ENCODE measurements at regions not wholly inside any gene's neighbourhood (a gene's known extent, or its start where the extent isn't known, plus 50 kb on each side); places are given as distances from the start of the nearest gene placed in this dataset.

DNA sequence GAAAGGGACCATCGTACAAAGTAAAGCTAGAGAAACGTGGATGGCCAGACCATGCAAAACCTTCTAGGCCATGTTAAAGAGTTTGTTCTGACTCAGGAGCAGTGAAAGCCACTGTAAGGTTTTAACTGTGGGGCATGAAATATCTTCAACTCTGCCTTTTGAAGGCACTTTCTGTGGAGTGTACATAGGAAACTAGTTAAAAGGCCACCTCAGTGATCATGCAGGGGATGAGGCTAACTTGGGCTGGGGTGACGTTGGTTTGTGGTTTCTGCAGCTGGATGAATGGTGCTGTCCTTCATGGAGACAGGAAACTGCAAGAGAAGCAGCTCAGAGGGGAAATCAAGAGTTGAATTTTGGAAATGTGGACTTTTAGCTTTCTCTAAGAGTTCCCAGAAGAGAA is 190.7 kb downstream of the CDCA7 start:
- Histone ChIP-seq H3K4me3 (ENCODE audit: low read length in 2 of 2) (no peak overlapping the region), H3K27ac (ENCODE audit: low read length) (no peak overlapping the region), H3K36me3 (ENCODE audit: control insufficient read depth in 2 of 2, insufficient read depth in 2 of 2, low read length in 2 of 2) (no peaks in the 10 kb centered on the region), H3K9me3 (ENCODE audit: control insufficient read depth in 2 of 2, low read length in 2 of 2) (no peaks in the 10 kb centered on the region), H3K9ac (ENCODE audit: low read length in 2 of 2) (no peak overlapping the region), H3K4me1 (ENCODE audit: control insufficient read depth, insufficient read depth, low read length) (no peaks in the 10 kb centered on the region), H3K27me3 (ENCODE audit: control insufficient read depth in 1 of 2, insufficient read depth in 2 of 2, low read length in 2 of 2) (no peaks in the 10 kb centered on the region)

DNA sequence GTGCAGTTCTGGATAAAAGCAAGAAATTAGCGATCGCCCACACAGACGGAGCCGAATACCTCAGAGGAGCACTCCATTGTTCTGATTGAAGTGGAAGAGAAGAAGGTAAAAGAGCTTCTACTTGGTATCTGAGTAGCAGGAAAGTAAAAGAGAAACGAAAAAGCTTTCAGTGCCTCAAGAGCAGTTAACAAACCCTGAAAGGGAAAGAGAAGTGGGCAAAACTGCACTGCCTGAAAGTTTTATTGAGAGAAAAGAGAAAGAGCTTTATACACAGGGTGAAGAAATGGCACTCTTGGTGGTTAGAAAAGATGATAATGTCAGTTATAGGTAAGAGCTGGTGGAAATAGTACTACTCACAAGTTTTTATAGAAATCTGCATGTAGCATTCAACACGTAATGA is 192.8 kb downstream of the CDCA7 start:
- Histone ChIP-seq H3K27me3 (ENCODE audit: control insufficient read depth in 1 of 2, insufficient read depth in 2 of 2, low read length in 2 of 2) (no peaks in the 10 kb centered on the region), H3K9me3 (ENCODE audit: control insufficient read depth in 2 of 2, low read length in 2 of 2) (no peaks in the 10 kb centered on the region), H3K4me3 (ENCODE audit: low read length in 2 of 2) (no peak overlapping the region), H3K27ac (ENCODE audit: low read length) (no peak overlapping the region), H3K9ac (ENCODE audit: low read length in 2 of 2) (no peak overlapping the region), H3K4me1 (ENCODE audit: control insufficient read depth, insufficient read depth, low read length) (no peaks in the 10 kb centered on the region), H3K36me3 (ENCODE audit: control insufficient read depth in 2 of 2, insufficient read depth in 2 of 2, low read length in 2 of 2) (no peaks in the 10 kb centered on the region)

DNA sequence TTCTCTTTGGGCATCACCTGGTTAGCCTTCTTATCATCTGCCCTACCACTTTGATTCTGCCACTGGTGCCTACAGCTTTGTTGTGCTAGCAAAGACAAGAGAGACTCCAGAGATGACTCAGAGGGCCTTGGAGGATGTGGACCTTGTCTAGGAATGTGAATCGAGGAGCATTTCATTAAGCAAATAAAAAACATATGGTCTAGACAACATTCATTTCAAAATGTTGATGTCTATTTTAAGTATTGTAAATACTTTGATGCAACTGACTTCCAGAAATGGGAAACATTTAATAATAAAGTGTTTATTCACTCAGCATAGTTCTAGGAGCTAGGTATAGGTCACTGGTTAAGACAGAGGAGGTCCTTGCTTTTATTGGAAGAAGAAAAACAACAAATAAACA is 195.5 kb downstream of the CDCA7 start:
- no peak overlapping the region for H3K4me3 ChIP-seq (ENCODE audit: low read length in 2 of 2)
- H3K9me3 ChIP-seq (ENCODE audit: control insufficient read depth in 2 of 2, low read length in 2 of 2), result no peaks in the 10 kb centered on the region
- peaks cover 0 to 2% of the 10 kb centered on the region in 2 donors for H3K27me3 ChIP-seq (ENCODE audit: control insufficient read depth in 1 of 2, insufficient read depth in 2 of 2, low read length in 2 of 2)
- H3K4me1 ChIP-seq (ENCODE audit: control insufficient read depth, insufficient read depth, low read length), result no peaks in the 10 kb centered on the region
- no peak overlapping the region for H3K27ac ChIP-seq (ENCODE audit: low read length)
- no peak overlapping the region for H3K9ac ChIP-seq (ENCODE audit: low read length in 2 of 2)
- no peaks in the 10 kb centered on the region for H3K36me3 ChIP-seq (ENCODE audit: control insufficient read depth in 2 of 2, insufficient read depth in 2 of 2, low read length in 2 of 2)

DNA sequence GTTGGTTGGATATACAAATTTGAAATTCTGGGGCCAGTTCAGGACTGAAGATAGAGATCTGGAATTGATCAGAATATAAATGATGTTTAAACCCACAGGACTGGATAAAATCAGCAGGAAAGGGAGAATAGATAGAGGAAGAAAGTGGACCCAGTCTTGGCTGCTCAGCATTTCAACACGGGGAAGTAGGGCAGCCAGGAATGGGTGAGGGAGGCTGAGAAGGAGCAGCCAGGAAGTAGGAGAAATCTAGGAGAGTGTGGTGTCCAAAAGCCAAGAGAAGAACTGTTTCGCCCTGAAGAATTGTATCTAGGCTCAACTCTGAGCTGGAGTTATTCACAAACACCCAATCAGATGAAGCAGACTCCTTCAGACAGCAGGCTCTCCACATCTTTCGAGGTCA is 197.9 kb downstream of the CDCA7 start:
- H3K4me3 ChIP-seq (ENCODE audit: low read length in 2 of 2), result no peak overlapping the region
- H3K9ac ChIP-seq (ENCODE audit: low read length in 2 of 2), result no peak overlapping the region
- H3K36me3 ChIP-seq (ENCODE audit: control insufficient read depth in 2 of 2, insufficient read depth in 2 of 2, low read length in 2 of 2), result no peaks in the 10 kb centered on the region
- H3K27me3 ChIP-seq (ENCODE audit: control insufficient read depth in 1 of 2, insufficient read depth in 2 of 2, low read length in 2 of 2), result peaks cover 2 to 6% of the 10 kb centered on the region in 2 donors
- H3K4me1 ChIP-seq (ENCODE audit: control insufficient read depth, insufficient read depth, low read length), result no peaks in the 10 kb centered on the region
- H3K9me3 ChIP-seq (ENCODE audit: control insufficient read depth in 2 of 2, low read length in 2 of 2), result no peaks in the 10 kb centered on the region
- H3K27ac ChIP-seq (ENCODE audit: low read length), result no peak overlapping the region

DNA sequence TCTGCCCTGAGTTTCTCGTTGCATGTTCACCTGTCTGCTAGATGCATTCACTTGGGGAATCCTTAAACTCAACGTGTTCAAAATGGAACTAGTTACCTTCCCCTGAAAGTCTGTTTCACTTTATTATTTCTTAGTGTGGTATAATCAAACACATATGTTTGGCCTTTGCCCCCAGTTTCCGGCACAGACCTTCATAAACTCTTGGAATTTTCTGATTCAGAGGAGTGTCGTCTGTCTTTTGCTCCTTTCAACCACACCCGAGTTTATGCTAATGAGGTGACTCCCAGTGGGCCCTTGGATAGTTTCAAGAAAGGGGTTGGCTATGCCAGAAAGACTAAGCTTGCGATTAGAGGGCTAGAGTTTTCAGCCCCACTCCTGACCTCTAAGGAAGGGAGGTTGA is 198.9 kb downstream of the CDCA7 start:
- Histone ChIP-seq H3K4me3 (ENCODE audit: low read length in 2 of 2) (no peak overlapping the region), H3K27me3 (ENCODE audit: control insufficient read depth in 1 of 2, insufficient read depth in 2 of 2, low read length in 2 of 2) (peaks cover 3 to 7% of the 10 kb centered on the region in 2 donors), H3K9ac (ENCODE audit: low read length in 2 of 2) (no peak overlapping the region), H3K27ac (ENCODE audit: low read length) (no peak overlapping the region), H3K36me3 (ENCODE audit: control insufficient read depth in 2 of 2, insufficient read depth in 2 of 2, low read length in 2 of 2) (no peaks in the 10 kb centered on the region), H3K9me3 (ENCODE audit: control insufficient read depth in 2 of 2, low read length in 2 of 2) (no peaks in the 10 kb centered on the region), H3K4me1 (ENCODE audit: control insufficient read depth, insufficient read depth, low read length) (no peaks in the 10 kb centered on the region)

DNA sequence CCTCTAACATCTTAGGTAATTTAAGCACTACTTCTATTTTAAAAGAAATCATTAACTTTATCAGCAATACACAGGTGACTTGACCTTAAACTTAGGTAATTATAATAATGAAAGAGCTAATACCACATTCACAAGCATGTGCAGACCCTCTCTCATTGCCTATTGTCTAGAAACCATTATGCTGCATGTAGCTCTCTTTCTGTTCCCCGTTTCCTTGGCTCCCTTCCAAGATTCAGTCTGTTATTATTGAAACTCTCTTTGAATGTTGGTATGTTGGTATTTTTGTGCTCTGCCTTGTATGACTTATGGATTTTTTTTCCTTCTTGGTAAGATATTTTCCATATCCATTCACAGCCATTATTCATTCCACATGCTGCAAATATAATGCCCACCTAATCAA is 201.2 kb downstream of the CDCA7 start:
- H3K36me3 ChIP-seq (ENCODE audit: control insufficient read depth in 2 of 2, insufficient read depth in 2 of 2, low read length in 2 of 2), result no peaks in the 10 kb centered on the region
- H3K4me1 ChIP-seq (ENCODE audit: control insufficient read depth, insufficient read depth, low read length), result no peaks in the 10 kb centered on the region
- H3K9me3 ChIP-seq (ENCODE audit: control insufficient read depth in 2 of 2, low read length in 2 of 2), result no peaks in the 10 kb centered on the region
- H3K27ac ChIP-seq (ENCODE audit: low read length), result no peak overlapping the region
- peaks cover 4 to 9% of the 10 kb centered on the region in 2 donors for H3K27me3 ChIP-seq (ENCODE audit: control insufficient read depth in 1 of 2, insufficient read depth in 2 of 2, low read length in 2 of 2)
- H3K4me3 ChIP-seq (ENCODE audit: low read length in 2 of 2), result no peak overlapping the region
- H3K9ac ChIP-seq (ENCODE audit: low read length in 2 of 2), result no peak overlapping the region

DNA sequence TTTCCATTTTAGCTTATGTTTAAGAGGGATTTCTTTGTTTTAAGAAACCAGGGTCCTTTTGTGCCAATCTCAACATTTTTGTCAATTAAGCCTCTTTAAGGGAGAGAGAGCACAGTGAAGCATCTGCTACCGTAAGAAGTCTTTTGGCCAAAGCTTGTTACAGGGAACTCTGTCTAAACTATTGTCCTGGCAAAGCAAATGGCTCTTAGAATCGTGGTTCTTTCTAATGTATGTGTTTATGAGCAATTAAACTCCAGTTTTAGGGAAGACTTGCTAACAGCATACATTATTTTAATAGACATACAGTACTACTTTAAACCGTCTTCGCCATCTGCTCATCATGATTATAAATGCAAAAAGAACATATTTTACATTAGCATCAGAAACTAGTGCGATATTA is 202.1 kb downstream of the CDCA7 start:
- Histone ChIP-seq H3K4me1 (ENCODE audit: control insufficient read depth, insufficient read depth, low read length) (no peaks in the 10 kb centered on the region), H3K36me3 (ENCODE audit: control insufficient read depth in 2 of 2, insufficient read depth in 2 of 2, low read length in 2 of 2) (no peaks in the 10 kb centered on the region), H3K9me3 (ENCODE audit: control insufficient read depth in 2 of 2, low read length in 2 of 2) (no peaks in the 10 kb centered on the region), H3K27me3 (ENCODE audit: control insufficient read depth in 1 of 2, insufficient read depth in 2 of 2, low read length in 2 of 2) (peaks cover 4 to 9% of the 10 kb centered on the region in 2 donors), H3K9ac (ENCODE audit: low read length in 2 of 2) (no peak overlapping the region), H3K4me3 (ENCODE audit: low read length in 2 of 2) (no peak overlapping the region), H3K27ac (ENCODE audit: low read length) (no peak overlapping the region)

DNA sequence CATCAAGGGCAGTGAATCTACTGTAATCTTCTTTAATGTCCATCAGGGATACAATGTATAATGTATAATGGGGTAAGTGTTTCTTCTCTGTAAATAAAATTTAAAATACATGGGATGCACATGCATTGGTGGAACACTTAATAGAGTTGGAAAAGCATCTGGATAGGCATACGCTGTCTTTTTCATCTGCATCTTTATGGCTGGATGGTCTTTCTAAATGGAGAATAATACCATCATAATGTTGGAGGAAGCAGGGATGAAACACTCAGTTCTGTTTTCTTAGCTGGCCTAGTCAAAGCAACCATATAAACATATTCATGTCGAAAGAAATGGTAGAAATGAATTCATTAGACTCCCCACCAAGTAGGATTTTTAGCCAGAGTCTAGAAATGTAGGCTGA is 202.8 kb downstream of the CDCA7 start:
- H3K27me3 ChIP-seq (ENCODE audit: control insufficient read depth in 1 of 2, insufficient read depth in 2 of 2, low read length in 2 of 2), result peaks cover 4 to 9% of the 10 kb centered on the region in 2 donors
- H3K36me3 ChIP-seq (ENCODE audit: control insufficient read depth in 2 of 2, insufficient read depth in 2 of 2, low read length in 2 of 2), result no peaks in the 10 kb centered on the region
- no peak overlapping the region for H3K27ac ChIP-seq (ENCODE audit: low read length)
- no peak overlapping the region for H3K4me3 ChIP-seq (ENCODE audit: low read length in 2 of 2)
- no peaks in the 10 kb centered on the region for H3K9me3 ChIP-seq (ENCODE audit: control insufficient read depth in 2 of 2, low read length in 2 of 2)
- H3K4me1 ChIP-seq (ENCODE audit: control insufficient read depth, insufficient read depth, low read length), result no peaks in the 10 kb centered on the region
- H3K9ac ChIP-seq (ENCODE audit: low read length in 2 of 2), result no peak overlapping the region

DNA sequence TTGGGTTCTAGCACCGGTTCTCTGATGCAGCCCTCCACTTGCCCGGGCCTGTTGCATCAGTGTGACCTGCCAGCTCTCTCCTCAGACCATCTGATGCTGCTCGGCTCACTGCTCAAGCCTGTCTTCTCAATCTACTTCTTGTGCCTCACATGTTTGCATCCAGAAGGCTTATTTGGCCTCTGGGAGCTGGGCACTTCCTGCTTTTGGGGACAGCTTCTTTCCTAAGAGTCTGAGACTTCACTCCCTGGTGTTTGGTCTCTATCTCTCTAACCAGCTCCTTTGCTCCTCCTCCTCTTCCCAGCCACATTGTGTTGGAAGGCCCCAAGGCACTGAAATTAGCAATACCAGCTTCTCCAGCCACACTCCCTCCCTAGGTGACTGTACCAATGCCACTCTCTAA is 212.8 kb downstream of the CDCA7 start:
- Histone ChIP-seq H3K9ac (ENCODE audit: low read length in 2 of 2) (no peak overlapping the region), H3K9me3 (ENCODE audit: control insufficient read depth in 2 of 2, low read length in 2 of 2) (no peaks in the 10 kb centered on the region), H3K27me3 (ENCODE audit: control insufficient read depth in 1 of 2, insufficient read depth in 2 of 2, low read length in 2 of 2) (no peaks in the 10 kb centered on the region), H3K36me3 (ENCODE audit: control insufficient read depth in 2 of 2, insufficient read depth in 2 of 2, low read length in 2 of 2) (no peaks in the 10 kb centered on the region), H3K27ac (ENCODE audit: low read length) (no peak overlapping the region), H3K4me3 (ENCODE audit: low read length in 2 of 2) (no peak overlapping the region), H3K4me1 (ENCODE audit: control insufficient read depth, insufficient read depth, low read length) (no peaks in the 10 kb centered on the region)

DNA sequence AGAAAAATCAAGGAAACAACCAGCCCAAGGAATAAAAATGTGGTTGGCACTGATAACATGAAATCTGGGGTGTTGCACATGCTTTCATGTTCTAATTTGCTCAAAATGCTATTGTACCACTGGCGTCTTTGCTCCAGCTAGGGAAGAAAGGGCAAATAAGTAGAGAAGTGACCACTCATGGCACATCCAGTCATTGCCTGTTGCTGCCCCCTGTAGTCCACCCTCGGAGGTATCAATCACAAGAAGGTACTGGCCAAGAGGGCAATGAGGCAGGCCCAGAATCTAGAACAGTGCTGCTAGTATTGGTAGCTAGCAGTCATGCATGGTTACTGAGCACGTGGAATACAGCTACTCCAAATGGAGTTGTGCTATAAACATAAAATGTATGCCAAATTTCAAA is 213.4 kb downstream of the CDCA7 start:
- H3K27ac ChIP-seq (ENCODE audit: low read length), result no peak overlapping the region
- no peak overlapping the region for H3K4me3 ChIP-seq (ENCODE audit: low read length in 2 of 2)
- H3K27me3 ChIP-seq (ENCODE audit: control insufficient read depth in 1 of 2, insufficient read depth in 2 of 2, low read length in 2 of 2), result no peaks in the 10 kb centered on the region
- no peaks in the 10 kb centered on the region for H3K9me3 ChIP-seq (ENCODE audit: control insufficient read depth in 2 of 2, low read length in 2 of 2)
- no peak overlapping the region for H3K9ac ChIP-seq (ENCODE audit: low read length in 2 of 2)
- H3K4me1 ChIP-seq (ENCODE audit: control insufficient read depth, insufficient read depth, low read length), result no peaks in the 10 kb centered on the region
- H3K36me3 ChIP-seq (ENCODE audit: control insufficient read depth in 2 of 2, insufficient read depth in 2 of 2, low read length in 2 of 2), result no peaks in the 10 kb centered on the region

DNA sequence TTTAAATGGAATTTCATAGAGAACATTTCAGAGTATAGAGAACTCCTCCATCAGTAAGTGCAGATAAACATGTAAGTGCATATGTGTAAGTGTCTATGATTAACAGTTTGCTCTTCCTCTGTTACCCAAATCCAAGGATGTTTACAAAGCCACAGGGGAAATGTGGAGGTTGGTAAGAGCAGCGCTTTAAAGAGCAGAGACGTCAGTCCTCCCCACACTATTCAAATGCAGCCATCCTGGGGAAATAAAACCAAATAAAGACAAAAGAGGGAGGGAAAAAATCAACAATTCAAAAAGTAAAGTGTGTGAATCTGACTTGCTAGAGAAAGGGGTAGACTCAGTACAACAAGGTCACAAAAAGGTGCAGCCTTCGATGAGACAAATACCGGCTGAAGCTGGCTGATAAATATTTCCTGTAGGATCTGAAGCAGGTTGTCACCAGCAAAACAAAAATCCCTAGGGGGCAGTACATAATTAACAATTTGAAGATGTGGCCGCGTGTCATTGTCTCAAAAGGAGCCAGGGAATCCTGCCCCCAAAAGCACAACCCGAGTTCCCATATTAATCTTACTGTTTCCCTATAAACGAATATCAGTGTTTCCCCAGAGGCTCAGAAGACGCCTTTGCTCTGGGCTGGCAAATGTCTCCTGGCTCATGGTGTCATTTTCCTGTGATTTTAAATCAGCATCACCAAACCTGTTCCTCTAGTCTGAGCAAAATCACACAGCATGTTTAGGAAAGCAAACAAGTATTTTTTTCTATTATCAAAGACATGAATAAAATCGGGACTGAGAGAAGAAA is 216.5 kb downstream of the CDCA7 start:
- no peak overlapping the region for H3K9ac ChIP-seq (ENCODE audit: low read length in 2 of 2)
- H3K27me3 ChIP-seq (ENCODE audit: control insufficient read depth in 1 of 2, insufficient read depth in 2 of 2, low read length in 2 of 2), result no peaks in the 10 kb centered on the region
- H3K36me3 ChIP-seq (ENCODE audit: control insufficient read depth in 2 of 2, insufficient read depth in 2 of 2, low read length in 2 of 2), result no peaks in the 10 kb centered on the region
- no peaks in the 10 kb centered on the region for H3K9me3 ChIP-seq (ENCODE audit: control insufficient read depth in 2 of 2, low read length in 2 of 2)
- H3K4me1 ChIP-seq (ENCODE audit: control insufficient read depth, insufficient read depth, low read length), result no peaks in the 10 kb centered on the region
- no peak overlapping the region for H3K27ac ChIP-seq (ENCODE audit: low read length)
- no peak overlapping the region for H3K4me3 ChIP-seq (ENCODE audit: low read length in 2 of 2)
